SK-N-SH (cell line): ENCODE measurements at regions not wholly inside any gene's neighbourhood (a gene's known extent, or its start where the extent isn't known, plus 50 kb on each side); places are given as distances from the start of the nearest gene placed in this dataset.

Experiments
- CTCF ChIP-seq: fragments of 200-600 bp; sonication (generic); IDR thresholded peaks from 2 replicates; pipeline ENCODE4 v1.6.1; 2017; ENCODE audit warnings: antibody characterized with exemption, mild to moderate bottlenecking, moderate library complexity
- NFIC ChIP-seq: IDR thresholded peaks from 2 replicates; pipeline ENCODE4 v1.4.0; 2012; ENCODE audit warnings: borderline replicate concordance
- POLR2AphosphoS5 ChIP-seq: IDR thresholded peaks from 2 replicates; pipeline ENCODE4 v1.6.1; 2012; ENCODE audit warnings: low read depth, low read length
- ZBTB33 ChIP-seq: IDR thresholded peaks from 2 replicates; pipeline ENCODE4 v1.4.0; 2012; ENCODE audit warnings: low read depth, borderline replicate concordance

- TF ChIP-seq CTCF (no peak), POLR2AphosphoS5 (no peak), ZBTB33 (no peak), NFIC (no peak)
Measured at GRCh38 chr5:133681896-133682295, 69.6 kb upstream of the FSTL4 start.
